OCI-LY7 (cell line): ENCODE measurements at regions not wholly inside any gene's neighbourhood (a gene's known extent, or its start where the extent isn't known, plus 50 kb on each side); places are given as distances from the start of the nearest gene placed in this dataset.
"Not testable (repeated sequence)": the region's sequence is repeated elsewhere in the genome, so short reads cannot be mapped to it uniquely, and the experiment has no call there.

ENCODE experiments used
- BruUV-seq: library from RNA; stranded (reverse); fragments of 400-500 nt; replicated peaks from 2 replicates; lab custom pipeline; 2021; lab: Mats Ljungman, UMichigan
- CTCF ChIA-PET: fragments of 300-600 bp; sonication (Branson Sonifier 250); formaldehyde crosslinking; loops from one replicate; lab custom pipeline; 2022; ENCODE audit warnings: antibody characterized with exemption; ENCODE audit not compliant: unreplicated experiment; lab: Charles Lee
- POLR2A ChIA-PET: fragments of 300-600 bp; sonication (Branson Sonifier 250); formaldehyde crosslinking; loops from one replicate; lab custom pipeline; 2022; ENCODE audit warnings: antibody characterized with exemption; lab: Charles Lee
- DNase-seq: peaks from one replicate; pipeline ENCODE4 v3.0.0-alpha.2; 2015; ENCODE audit warnings: low spot score
- H2AFZ ChIP-seq: fragments of 200-600 bp; sonication (generic), shearing (Covaris generic); 2 replicates; pipeline ENCODE4 v1.6.1; 2014; ENCODE audit warnings: mild to moderate bottlenecking, antibody characterized with exemption, low read length, moderate library complexity
- H3K27ac ChIP-seq: fragments of 200-600 bp; sonication (generic); 2 replicates; pipeline ENCODE4 v1.5.1; 2014; ENCODE audit warnings: mixed run types, low read depth, mild to moderate bottlenecking, moderate library complexity, low read length, inconsistent platforms; ENCODE audit not compliant: poor library complexity, severe bottlenecking
- H3K36me3 ChIP-seq: fragments of 200-600 bp; sonication (generic); 2 replicates; pipeline ENCODE4 v1.6.1; 2014; ENCODE audit warnings: mild to moderate bottlenecking, antibody characterized with exemption, low read length, moderate library complexity, mixed read lengths; ENCODE audit not compliant: insufficient read depth
- H3K4me1 ChIP-seq: fragments of 200-600 bp; sonication (generic); 2 replicates; pipeline ENCODE4 v1.5.1; 2014; ENCODE audit warnings: mild to moderate bottlenecking, low read length; ENCODE audit not compliant: insufficient read depth, poor library complexity, severe bottlenecking
- H3K4me2 ChIP-seq: fragments of 200-600 bp; sonication (generic); 2 replicates; pipeline ENCODE4 v1.6.1; 2014; ENCODE audit warnings: mild to moderate bottlenecking, low read length
- H3K4me3 ChIP-seq: fragments of 200-600 bp; sonication (generic); 2 replicates; pipeline ENCODE4 v1.5.1; 2014; ENCODE audit warnings: mild to moderate bottlenecking, low read depth, low read length; ENCODE audit not compliant: poor library complexity, severe bottlenecking
- H3K79me2 ChIP-seq: fragments of 200-600 bp; sonication (generic); 2 replicates; pipeline ENCODE4 v1.6.1; 2016; ENCODE audit warnings: low read depth, mild to moderate bottlenecking, low read length, moderate library complexity, mixed read lengths; ENCODE audit not compliant: insufficient read depth
- H3K9me2 ChIP-seq: fragments of 200-600 bp; sonication (generic); 2 replicates; pipeline ENCODE4 v1.6.1; 2016; ENCODE audit warnings: mild to moderate bottlenecking, low read length, mixed read lengths; ENCODE audit not compliant: insufficient read depth
- H3K9me3 ChIP-seq: fragments of 200-600 bp; sonication (generic); 2 replicates; pipeline ENCODE4 v1.6.1; 2014; ENCODE audit warnings: mild to moderate bottlenecking, mixed run types, low read length, mixed read lengths
- H4K20me1 ChIP-seq: fragments of 200-600 bp; sonication (generic); 2 replicates; pipeline ENCODE4 v1.6.1; 2014; ENCODE audit warnings: mild to moderate bottlenecking, antibody characterized with exemption, low read length, moderate library complexity, mixed read lengths; ENCODE audit not compliant: insufficient read depth
- CTCF ChIP-seq: fragments of 200-600 bp; sonication (generic); conservative IDR thresholded peaks from 2 replicates; pipeline ENCODE4 v1.5.1; 2014; ENCODE audit warnings: mild to moderate bottlenecking, antibody characterized with exemption, low read length, moderate library complexity, mixed read lengths
- EZH2phosphoT487 ChIP-seq: fragments of 200-600 bp; sonication (generic); IDR thresholded peaks from 2 replicates; pipeline ENCODE4 v1.6.1; 2018; ENCODE audit warnings: low read depth, borderline replicate concordance, mild to moderate bottlenecking, mixed run types, antibody characterized with exemption, low read length, moderate library complexity, mixed read lengths
- intact Hi-C: fragments of 100-400 bp; cut with micrococcal nuclease; formaldehyde crosslinking; loops from one replicate; pipeline ENCODE4 v1.10.0; 2022; ENCODE audit not compliant: unreplicated experiment

- H2AFZ ChIP-seq, CTCF ChIA-PET, H3K4me2 ChIP-seq, H3K9me2 ChIP-seq, H3K9me3 ChIP-seq, H3K27ac ChIP-seq, DNase-seq, intact Hi-C loops, H3K36me3 ChIP-seq, H3K4me1 ChIP-seq, BruUV-seq, H3K79me2 ChIP-seq, H3K4me3 ChIP-seq, POLR2A ChIA-PET, H4K20me1 ChIP-seq: not testable (repeated sequence)
These were observed 130.9 kb upstream of the PALMD start for GRCh38 chr1:99514823-99515552.

GRCh38 chr1:99516141-99516540 is 129.8 kb upstream of the PALMD start:
- BruUV-seq: no TSS peak
- Histone ChIP-seq H3K4me2 (no peak overlapping the region), H3K9me3 (no peaks in the 10 kb centered on the region), H4K20me1 (no peaks in the 10 kb centered on the region), H3K79me2 (no peaks in the 10 kb centered on the region), H3K9me2 (no peaks in the 10 kb centered on the region), H3K27ac (no peak overlapping the region), H3K36me3 (no peaks in the 10 kb centered on the region), H3K4me1 (no peaks in the 10 kb centered on the region), H3K4me3 (no peak overlapping the region), H2AFZ (no peak overlapping the region)
- TF ChIP-seq EZH2phosphoT487: no peak
- no peak for TF ChIP-seq CTCF
- POLR2A ChIA-PET: no interaction called here
- DNase-seq: no peak
- intact Hi-C loops: no loop called here
- CTCF ChIA-PET: no interaction called here

GRCh38 chr1:99520121-99520520 is 125.8 kb upstream of the PALMD start:
- H3K4me2 ChIP-seq: no peak overlapping the region
- intact Hi-C loops: no loop called here
- no peaks in the 10 kb centered on the region for H4K20me1 ChIP-seq
- TF ChIP-seq EZH2phosphoT487: no peak
- no peak for TF ChIP-seq CTCF
- H3K79me2 ChIP-seq: no peaks in the 10 kb centered on the region
- no peaks in the 10 kb centered on the region for H3K4me1 ChIP-seq
- ChIA-PET CTCF (no interaction called here), POLR2A (no interaction called here)
- H3K27ac ChIP-seq: no peak overlapping the region
- no peaks in the 10 kb centered on the region for H3K9me2 ChIP-seq
- H3K4me3 ChIP-seq: no peak overlapping the region
- no peak for DNase-seq
- no peaks in the 10 kb centered on the region for H3K9me3 ChIP-seq
- H3K36me3 ChIP-seq: no peaks in the 10 kb centered on the region
- H2AFZ ChIP-seq: no peak overlapping the region
- BruUV-seq: no TSS peak
